Right atrium auricular region (tissue), 2 donors: ENCODE measurements at regions not wholly inside any gene's neighbourhood (a gene's known extent, or its start where the extent isn't known, plus 50 kb on each side); places are given as distances from the start of the nearest gene placed in this dataset.

Experiments used
- DNase-seq: peaks from one replicate; pipeline ENCODE4 v3.0.0-alpha.2; 2019; ENCODE audit warnings: low spot score
- H3K27ac ChIP-seq, 2 donors: fragments of 200-600 bp; sonication (generic); 1 replicate in 1 of 2; 2 replicates in 1 of 2; pipeline ENCODE4 v1.5.1; 2016 to 2019
- H3K27me3 ChIP-seq, 2 donors: fragments of 200-600 bp; sonication (generic); one replicate each; pipeline versions ENCODE4 v1.5.1 to v1.6.0; 2017 to 2019
- H3K36me3 ChIP-seq: fragments of 200-600 bp; sonication (generic); one replicate; pipeline ENCODE4 v1.5.1; 2016
- H3K4me1 ChIP-seq, 2 donors: fragments of 200-600 bp; sonication (generic); one replicate each; pipeline versions ENCODE4 v1.5.1 to v1.6.0; 2017 to 2019
- H3K4me3 ChIP-seq, 2 donors: fragments of 200-600 bp; sonication (generic); 1 replicate in 1 of 2; 2 replicates in 1 of 2; pipeline ENCODE4 v1.5.1; 2017 to 2019; ENCODE audit warnings: mild to moderate bottlenecking in 1 of 2, moderate library complexity in 1 of 2
- H3K9me3 ChIP-seq, 2 donors: fragments of 200-600 bp; sonication (generic); one replicate each; pipeline ENCODE4 v1.5.1; 2019
- TF ChIP-seq, protein P1 (sequence below), 2 donors: fragments of 200-600 bp; sonication (generic); IDR thresholded peaks; one replicate each; pipeline ENCODE4 v1.5.1; 2019; ENCODE audit warnings: antibody characterized with exemption in 2 of 2

- TF ChIP-seq, protein P1, sequence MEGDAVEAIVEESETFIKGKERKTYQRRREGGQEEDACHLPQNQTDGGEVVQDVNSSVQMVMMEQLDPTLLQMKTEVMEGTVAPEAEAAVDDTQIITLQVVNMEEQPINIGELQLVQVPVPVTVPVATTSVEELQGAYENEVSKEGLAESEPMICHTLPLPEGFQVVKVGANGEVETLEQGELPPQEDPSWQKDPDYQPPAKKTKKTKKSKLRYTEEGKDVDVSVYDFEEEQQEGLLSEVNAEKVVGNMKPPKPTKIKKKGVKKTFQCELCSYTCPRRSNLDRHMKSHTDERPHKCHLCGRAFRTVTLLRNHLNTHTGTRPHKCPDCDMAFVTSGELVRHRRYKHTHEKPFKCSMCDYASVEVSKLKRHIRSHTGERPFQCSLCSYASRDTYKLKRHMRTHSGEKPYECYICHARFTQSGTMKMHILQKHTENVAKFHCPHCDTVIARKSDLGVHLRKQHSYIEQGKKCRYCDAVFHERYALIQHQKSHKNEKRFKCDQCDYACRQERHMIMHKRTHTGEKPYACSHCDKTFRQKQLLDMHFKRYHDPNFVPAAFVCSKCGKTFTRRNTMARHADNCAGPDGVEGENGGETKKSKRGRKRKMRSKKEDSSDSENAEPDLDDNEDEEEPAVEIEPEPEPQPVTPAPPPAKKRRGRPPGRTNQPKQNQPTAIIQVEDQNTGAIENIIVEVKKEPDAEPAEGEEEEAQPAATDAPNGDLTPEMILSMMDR (IDR thresholded peaks at IDR 0.05) = no peak
- Histone ChIP-seq H3K36me3 (no peaks in the 10 kb centered on the region), H3K9me3 (no peaks in the 10 kb centered on the region), H3K4me1 (no peaks in the 10 kb centered on the region), H3K4me3 (no peak overlapping the region), H3K27me3 (no peaks in the 10 kb centered on the region), H3K27ac (no peak overlapping the region)
- no peak for DNase-seq
Measured at GRCh38 chr3:182216311-182216970, 504.7 kb downstream of the SOX2 start.

DNA sequence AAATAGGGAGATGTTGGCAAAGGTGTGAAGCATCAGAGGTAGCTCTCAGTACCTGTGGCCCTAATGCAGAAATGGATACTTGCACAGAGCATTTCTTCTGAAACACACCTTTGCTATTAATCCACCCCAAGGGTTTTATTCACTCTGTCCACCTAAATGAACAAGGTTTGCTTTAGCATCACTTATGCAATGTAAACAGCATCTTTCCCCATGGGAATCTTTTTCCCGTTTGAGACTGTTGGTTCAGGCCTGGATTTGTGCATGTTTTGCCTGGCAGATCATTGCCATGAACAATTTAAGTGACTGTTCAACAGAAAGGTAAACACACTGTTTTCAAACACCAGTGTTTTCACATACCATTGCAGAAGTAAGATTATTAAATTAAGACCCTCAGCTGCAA lies 508.3 kb downstream of the SOX2 start:
- TF ChIP-seq, protein P1 (IDR thresholded peaks at IDR 0.05) = no peak
- Histone ChIP-seq H3K4me3 (no peak overlapping the region), H3K4me1 (no peaks in the 10 kb centered on the region), H3K27me3 (no peaks in the 10 kb centered on the region), H3K27ac (no peak overlapping the region), H3K9me3 (no peaks in the 10 kb centered on the region), H3K36me3 (no peaks in the 10 kb centered on the region)
- no peak for DNase-seq

GRCh38 chr3:182220471-182220870 lies 508.7 kb downstream of the SOX2 start:
- TF ChIP-seq, protein P1 (IDR thresholded peaks at IDR 0.05) = no peak
- H3K9me3 ChIP-seq = no peaks in the 10 kb centered on the region
- H3K27ac ChIP-seq = no peak overlapping the region
- H3K36me3 ChIP-seq = no peaks in the 10 kb centered on the region
- DNase-seq = no peak
- no peak overlapping the region for H3K4me3 ChIP-seq
- no peaks in the 10 kb centered on the region for H3K4me1 ChIP-seq
- no peaks in the 10 kb centered on the region for H3K27me3 ChIP-seq

DNA sequence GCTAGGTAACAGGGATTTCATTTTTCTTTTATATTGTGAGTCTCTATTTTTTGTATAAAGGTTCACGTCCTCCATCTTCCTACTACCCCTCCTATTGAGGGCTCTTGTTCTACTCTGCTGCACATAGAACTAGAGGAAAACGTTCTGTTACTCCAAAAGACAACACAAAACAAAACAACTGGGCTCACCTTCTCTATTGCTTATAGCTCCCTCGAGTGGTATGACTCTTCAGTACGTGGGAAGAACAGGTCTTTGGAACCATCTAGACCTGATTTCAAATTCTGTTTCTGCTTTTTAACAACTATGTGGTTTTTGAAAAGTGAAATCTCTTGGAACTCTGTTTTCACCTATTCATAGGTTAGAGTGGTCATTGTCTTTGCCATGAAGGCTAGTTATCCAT lies 515.3 kb downstream of the SOX2 start:
- Histone ChIP-seq H3K27ac (no peak overlapping the region), H3K4me3 (no peak overlapping the region), H3K27me3 (no peaks in the 10 kb centered on the region), H3K36me3 (no peaks in the 10 kb centered on the region), H3K9me3 (no peaks in the 10 kb centered on the region), H3K4me1 (no peaks in the 10 kb centered on the region)
- no peak for DNase-seq
- TF ChIP-seq, protein P1 (IDR thresholded peaks at IDR 0.05) = no peak

GRCh38 chr3:182233405-182233804 lies 521.7 kb downstream of the SOX2 start:
- H3K36me3 ChIP-seq = no peaks in the 10 kb centered on the region
- H3K27me3 ChIP-seq = no peaks in the 10 kb centered on the region
- H3K27ac ChIP-seq = no peak overlapping the region
- no peaks in the 10 kb centered on the region for H3K4me1 ChIP-seq
- TF ChIP-seq, protein P1 (IDR thresholded peaks at IDR 0.05) = no peak
- H3K4me3 ChIP-seq = no peak overlapping the region
- no peaks in the 10 kb centered on the region for H3K9me3 ChIP-seq
- no peak for DNase-seq

- Histone ChIP-seq H3K27ac (no peak overlapping the region), H3K27me3 (no peaks in the 10 kb centered on the region), H3K9me3 (no peaks in the 10 kb centered on the region), H3K4me1 (no peaks in the 10 kb centered on the region), H3K4me3 (no peak overlapping the region), H3K36me3 (no peaks in the 10 kb centered on the region)
- TF ChIP-seq, protein P1 (IDR thresholded peaks at IDR 0.05) = no peak
- no peak for DNase-seq
Measured at GRCh38 chr3:182233957-182234356, 522.2 kb downstream of the SOX2 start.
